NB4 (cell line): ENCODE measurements at regions not wholly inside any gene's neighbourhood (a gene's known extent, or its start where the extent isn't known, plus 50 kb on each side); places are given as distances from the start of the nearest gene placed in this dataset.

ENCODE experiments used
- DNase-seq: peaks from one replicate; pipeline ENCODE4 v3.0.0; 2010; ENCODE audit warnings: low read depth
- H3K4me3 ChIP-seq: one replicate; pipeline ENCODE4 v1.5.1; 2011; ENCODE audit warnings: mild to moderate bottlenecking, low read depth, low read length, moderate library complexity
- MAX ChIP-seq: IDR thresholded peaks from 2 replicates; pipeline ENCODE4 v1.6.1; 2011; ENCODE audit warnings: low read depth, low read length
- MYC ChIP-seq: IDR thresholded peaks from 2 replicates; pipeline ENCODE4 v1.6.1; 2011; ENCODE audit warnings: low read depth, low read length
- POLR2A ChIP-seq: IDR thresholded peaks from 2 replicates; pipeline ENCODE4 v1.6.1; 2011; ENCODE audit warnings: mild to moderate bottlenecking; ENCODE audit not compliant: insufficient read length; ENCODE audit errors: extremely low read depth
- TF ChIP-seq, protein P1 (sequence below): IDR thresholded peaks from one replicate; pipeline ENCODE4 v1.5.1; 2012; ENCODE audit warnings: low read depth, low read length

DNA sequence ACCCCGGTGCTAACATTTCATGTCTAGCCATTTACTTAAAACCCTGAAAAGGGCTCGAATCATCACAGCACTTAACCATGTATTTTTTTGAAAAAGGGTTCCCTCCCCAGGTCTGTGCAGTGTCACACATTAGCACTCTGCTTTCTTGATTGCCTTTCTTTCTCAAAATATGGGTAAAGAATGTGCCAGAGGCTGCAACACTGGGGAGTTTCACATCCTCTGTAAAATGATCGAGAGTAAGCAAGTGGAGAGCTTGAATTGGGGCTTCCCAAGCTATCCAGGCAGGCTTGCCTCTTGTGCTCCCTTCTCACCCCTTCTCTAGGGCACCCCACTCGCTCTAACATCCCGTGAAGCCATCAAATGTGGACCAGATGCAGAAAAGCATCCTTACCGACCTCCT, 177.0 kb upstream of the CCDC68 start:
- DNase-seq = no peak
- TF ChIP-seq MAX = no peak
- TF ChIP-seq, protein P1, sequence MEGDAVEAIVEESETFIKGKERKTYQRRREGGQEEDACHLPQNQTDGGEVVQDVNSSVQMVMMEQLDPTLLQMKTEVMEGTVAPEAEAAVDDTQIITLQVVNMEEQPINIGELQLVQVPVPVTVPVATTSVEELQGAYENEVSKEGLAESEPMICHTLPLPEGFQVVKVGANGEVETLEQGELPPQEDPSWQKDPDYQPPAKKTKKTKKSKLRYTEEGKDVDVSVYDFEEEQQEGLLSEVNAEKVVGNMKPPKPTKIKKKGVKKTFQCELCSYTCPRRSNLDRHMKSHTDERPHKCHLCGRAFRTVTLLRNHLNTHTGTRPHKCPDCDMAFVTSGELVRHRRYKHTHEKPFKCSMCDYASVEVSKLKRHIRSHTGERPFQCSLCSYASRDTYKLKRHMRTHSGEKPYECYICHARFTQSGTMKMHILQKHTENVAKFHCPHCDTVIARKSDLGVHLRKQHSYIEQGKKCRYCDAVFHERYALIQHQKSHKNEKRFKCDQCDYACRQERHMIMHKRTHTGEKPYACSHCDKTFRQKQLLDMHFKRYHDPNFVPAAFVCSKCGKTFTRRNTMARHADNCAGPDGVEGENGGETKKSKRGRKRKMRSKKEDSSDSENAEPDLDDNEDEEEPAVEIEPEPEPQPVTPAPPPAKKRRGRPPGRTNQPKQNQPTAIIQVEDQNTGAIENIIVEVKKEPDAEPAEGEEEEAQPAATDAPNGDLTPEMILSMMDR = no peak
- TF ChIP-seq MYC = no peak
- TF ChIP-seq POLR2A = no peak
- H3K4me3 ChIP-seq = no peak overlapping the region

- no peak for DNase-seq
- TF ChIP-seq MAX = no peak
- TF ChIP-seq, protein P1 = no peak
- no peak for TF ChIP-seq MYC
- no peak for TF ChIP-seq POLR2A
- H3K4me3 ChIP-seq = no peak overlapping the region
Observed at GRCh38 chr18:55133378-55133777, 174.1 kb upstream of the CCDC68 start.

GRCh38 chr18:55128437-55128836, 169.2 kb upstream of the CCDC68 start:
- no peak for TF ChIP-seq MYC
- TF ChIP-seq, protein P1 = no peak
- TF ChIP-seq MAX = no peak
- TF ChIP-seq POLR2A = no peak
- H3K4me3 ChIP-seq = no peak overlapping the region

GRCh38 chr18:55124078-55124763, 165.0 kb upstream of the CCDC68 start:
- TF ChIP-seq MAX (no peak), MYC (no peak), POLR2A (no peak)
- TF ChIP-seq, protein P1 = no peak
- H3K4me3 ChIP-seq = no peak overlapping the region
- DNase-seq = no peak

More at GRCh38 chr18:55128437-55128836, 169.2 kb upstream of the CCDC68 start:
- no peak for DNase-seq

- DNase-seq = no peak
- TF ChIP-seq, protein P1 = no peak
- TF ChIP-seq MAX = no peak
- no peak for TF ChIP-seq MYC
- TF ChIP-seq POLR2A = no peak
- no peak overlapping the region for H3K4me3 ChIP-seq
Observed at GRCh38 chr18:55123361-55123760, 164.1 kb upstream of the CCDC68 start.
